IMR-90 (cell line): ENCODE measurements at regions not wholly inside any gene's neighbourhood (a gene's known extent, or its start where the extent isn't known, plus 50 kb on each side); places are given as distances from the start of the nearest gene placed in this dataset.

Experiments used
- CEBPB ChIP-seq: IDR thresholded peaks from 2 replicates; pipeline ENCODE4 v1.6.1; 2012; ENCODE audit warnings: low read depth, low read length, improper control_type of control experiment
- CHD1 ChIP-seq: IDR thresholded peaks from 2 replicates; pipeline ENCODE4 v1.6.1; 2012; ENCODE audit warnings: low read depth, low read length, improper control_type of control experiment
- FOS ChIP-seq: fragments of 150-350 bp; IDR thresholded peaks from 2 replicates; pipeline ENCODE4 v1.6.1; 2016; ENCODE audit warnings: low read depth, low read length
- MAFK ChIP-seq: IDR thresholded peaks from 2 replicates; pipeline ENCODE4 v1.6.1; 2012; ENCODE audit warnings: low read depth, low read length, improper control_type of control experiment
- MAZ ChIP-seq: IDR thresholded peaks from 2 replicates; pipeline ENCODE4 v1.6.1; 2012; ENCODE audit warnings: low read depth, mild to moderate bottlenecking, low read length, improper control_type of control experiment, moderate library complexity, borderline replicate concordance
- POLR2A ChIP-seq: IDR thresholded peaks from 2 replicates; pipeline ENCODE4 v1.6.1; 2012; ENCODE audit warnings: mild to moderate bottlenecking, low read depth, low read length
- RAD21 ChIP-seq: IDR thresholded peaks from 2 replicates; pipeline ENCODE4 v1.6.1; 2012; ENCODE audit warnings: low read length, improper control_type of control experiment
- RCOR1 ChIP-seq: IDR thresholded peaks from 2 replicates; pipeline ENCODE4 v1.6.1; 2012; ENCODE audit warnings: mild to moderate bottlenecking, low read length, improper control_type of control experiment; ENCODE audit not compliant: insufficient replicate concordance
- RFX5 ChIP-seq: IDR thresholded peaks from 2 replicates; pipeline ENCODE4 v1.8.0; 2012; ENCODE audit warnings: low read depth, mild to moderate bottlenecking, low read length, moderate library complexity
- SMC3 ChIP-seq: fragments of 150-350 bp; IDR thresholded peaks from 2 replicates; pipeline ENCODE4 v1.6.1; 2016; ENCODE audit warnings: low read depth, mild to moderate bottlenecking, antibody characterized with exemption, low read length, moderate library complexity
- TF ChIP-seq, protein P1 (sequence below): conservative IDR thresholded peaks from 2 replicates; pipeline ENCODE4 v1.5.1; 2012; ENCODE audit warnings: mild to moderate bottlenecking, low read depth, low read length, improper control_type of control experiment
- TF ChIP-seq, protein P2 (sequence below): fragments of 150-350 bp; IDR thresholded peaks from 2 replicates; pipeline ENCODE4 v1.6.1; 2017; ENCODE audit warnings: mild to moderate bottlenecking, antibody characterized with exemption, low read length, low read depth
- TF ChIP-seq, protein P3 (sequence below): fragments of 150-350 bp; IDR thresholded peaks from 2 replicates; pipeline ENCODE4 v1.6.1; 2016; ENCODE audit warnings: low read depth, mild to moderate bottlenecking, low read length, moderate library complexity, borderline replicate concordance

DNA sequence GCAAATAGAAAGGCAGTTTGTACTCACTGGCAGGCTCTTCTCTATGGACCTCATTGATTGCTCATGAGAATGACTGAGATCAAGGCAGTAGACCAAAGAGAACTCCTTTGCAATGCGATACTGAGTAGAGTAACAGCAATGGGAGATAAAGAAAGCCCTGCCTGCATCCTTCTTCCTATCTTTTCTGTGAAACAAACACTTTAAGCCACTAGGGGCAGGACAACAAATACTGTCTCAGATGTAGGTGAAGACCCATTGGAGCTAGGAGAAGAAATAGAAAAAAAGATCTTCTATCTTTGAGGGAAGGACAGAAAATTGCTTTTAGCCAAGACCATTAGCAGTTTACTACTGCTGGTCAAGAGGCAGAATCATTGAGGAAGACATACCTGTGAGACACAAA lies 117.6 kb upstream of the IGSF10 start:
- TF ChIP-seq, protein P1, sequence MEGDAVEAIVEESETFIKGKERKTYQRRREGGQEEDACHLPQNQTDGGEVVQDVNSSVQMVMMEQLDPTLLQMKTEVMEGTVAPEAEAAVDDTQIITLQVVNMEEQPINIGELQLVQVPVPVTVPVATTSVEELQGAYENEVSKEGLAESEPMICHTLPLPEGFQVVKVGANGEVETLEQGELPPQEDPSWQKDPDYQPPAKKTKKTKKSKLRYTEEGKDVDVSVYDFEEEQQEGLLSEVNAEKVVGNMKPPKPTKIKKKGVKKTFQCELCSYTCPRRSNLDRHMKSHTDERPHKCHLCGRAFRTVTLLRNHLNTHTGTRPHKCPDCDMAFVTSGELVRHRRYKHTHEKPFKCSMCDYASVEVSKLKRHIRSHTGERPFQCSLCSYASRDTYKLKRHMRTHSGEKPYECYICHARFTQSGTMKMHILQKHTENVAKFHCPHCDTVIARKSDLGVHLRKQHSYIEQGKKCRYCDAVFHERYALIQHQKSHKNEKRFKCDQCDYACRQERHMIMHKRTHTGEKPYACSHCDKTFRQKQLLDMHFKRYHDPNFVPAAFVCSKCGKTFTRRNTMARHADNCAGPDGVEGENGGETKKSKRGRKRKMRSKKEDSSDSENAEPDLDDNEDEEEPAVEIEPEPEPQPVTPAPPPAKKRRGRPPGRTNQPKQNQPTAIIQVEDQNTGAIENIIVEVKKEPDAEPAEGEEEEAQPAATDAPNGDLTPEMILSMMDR = no peak
- TF ChIP-seq POLR2A = no peak
- TF ChIP-seq CHD1 = no peak
- TF ChIP-seq SMC3 = no peak
- TF ChIP-seq MAZ = no peak
- no peak for TF ChIP-seq RCOR1
- TF ChIP-seq FOS = no peak
- TF ChIP-seq, protein P2, sequence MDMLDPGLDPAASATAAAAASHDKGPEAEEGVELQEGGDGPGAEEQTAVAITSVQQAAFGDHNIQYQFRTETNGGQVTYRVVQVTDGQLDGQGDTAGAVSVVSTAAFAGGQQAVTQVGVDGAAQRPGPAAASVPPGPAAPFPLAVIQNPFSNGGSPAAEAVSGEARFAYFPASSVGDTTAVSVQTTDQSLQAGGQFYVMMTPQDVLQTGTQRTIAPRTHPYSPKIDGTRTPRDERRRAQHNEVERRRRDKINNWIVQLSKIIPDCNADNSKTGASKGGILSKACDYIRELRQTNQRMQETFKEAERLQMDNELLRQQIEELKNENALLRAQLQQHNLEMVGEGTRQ = no peak
- TF ChIP-seq MAFK = no peak
- TF ChIP-seq, protein P3, sequence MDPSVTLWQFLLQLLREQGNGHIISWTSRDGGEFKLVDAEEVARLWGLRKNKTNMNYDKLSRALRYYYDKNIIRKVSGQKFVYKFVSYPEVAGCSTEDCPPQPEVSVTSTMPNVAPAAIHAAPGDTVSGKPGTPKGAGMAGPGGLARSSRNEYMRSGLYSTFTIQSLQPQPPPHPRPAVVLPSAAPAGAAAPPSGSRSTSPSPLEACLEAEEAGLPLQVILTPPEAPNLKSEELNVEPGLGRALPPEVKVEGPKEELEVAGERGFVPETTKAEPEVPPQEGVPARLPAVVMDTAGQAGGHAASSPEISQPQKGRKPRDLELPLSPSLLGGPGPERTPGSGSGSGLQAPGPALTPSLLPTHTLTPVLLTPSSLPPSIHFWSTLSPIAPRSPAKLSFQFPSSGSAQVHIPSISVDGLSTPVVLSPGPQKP = no peak
- no peak for TF ChIP-seq CEBPB
- no peak for TF ChIP-seq RAD21
- TF ChIP-seq RFX5 = no peak
